IMR-90 (cell line): ENCODE measurements at regions not wholly inside any gene's neighbourhood (a gene's known extent, or its start where the extent isn't known, plus 50 kb on each side); places are given as distances from the start of the nearest gene placed in this dataset.

Experiments
- ATAC-seq: fragments of 200-7000 bp; cut with Tn5 transposase; 2 replicates; pipeline ENCODE4 v1.9.1; 2020; ENCODE audit warnings: low read depth, mild to moderate bottlenecking, moderate library complexity
- BruUV-seq: library from RNA; stranded (reverse); fragments of 400-500 nt; replicated peaks from 2 replicates; lab custom pipeline; 2021; lab: Mats Ljungman, UMichigan
- CTCF ChIA-PET: fragments of 300-600 bp; formaldehyde crosslinking; extraction: SDS; loops from one replicate; lab custom pipeline; 2021; ENCODE audit warnings: antibody characterized with exemption; lab: Yijun Ruan, JAX
- POLR2A ChIA-PET: fragments of 300-600 bp; sonication (Branson Sonifier 250); formaldehyde crosslinking; loops from one replicate; lab custom pipeline; 2022; ENCODE audit warnings: antibody characterized with exemption; ENCODE audit not compliant: unreplicated experiment; lab: Charles Lee
- DNase-seq: peaks from one replicate; pipeline ENCODE4 v3.0.0; 2013
- H2AFZ ChIP-seq: replicated peaks from 2 replicates; pipeline ENCODE3; 2013; ENCODE audit warnings: low read length, mild to moderate bottlenecking; ENCODE audit not compliant: poor library complexity
- H2AK5ac ChIP-seq: 2 replicates; pipeline ENCODE4 v1.6.1; 2013; ENCODE audit warnings: low read depth, low read length, inconsistent platforms
- H2AK9ac ChIP-seq: replicated peaks from 2 replicates; pipeline ENCODE3; 2013; ENCODE audit warnings: mild to moderate bottlenecking, low read depth, low read length, moderate library complexity; ENCODE audit not compliant: poor library complexity
- H2BK120ac ChIP-seq: 2 replicates; pipeline ENCODE4 v1.6.1; 2013; ENCODE audit warnings: low read depth, low read length, inconsistent platforms
- H2BK15ac ChIP-seq: 3 replicates; pipeline ENCODE4 v1.6.1; 2013; ENCODE audit warnings: low read depth, low read length, inconsistent platforms
- H2BK20ac ChIP-seq: 2 replicates; pipeline ENCODE4 v1.6.1; 2013; ENCODE audit warnings: low read depth, mild to moderate bottlenecking, inconsistent platforms, low read length, moderate library complexity
- H2BK5ac ChIP-seq: 2 replicates; pipeline ENCODE4 v1.6.1; 2013; ENCODE audit warnings: mild to moderate bottlenecking, low read depth, low read length, inconsistent platforms; ENCODE audit not compliant: poor library complexity, severe bottlenecking
- H3K14ac ChIP-seq: replicated peaks from 2 replicates; pipeline ENCODE4 v1.6.1; 2013; ENCODE audit warnings: low read depth, low read length, inconsistent platforms
- H3K18ac ChIP-seq: 2 replicates; pipeline ENCODE4 v1.6.1; 2013; ENCODE audit warnings: low read depth, low read length, control low read depth
- H3K23ac ChIP-seq: 2 replicates; pipeline ENCODE4 v1.6.1; 2013; ENCODE audit warnings: low read depth, low read length, inconsistent platforms
- H3K27ac ChIP-seq: 2 replicates; pipeline ENCODE4 v1.5.1; 2013; ENCODE audit warnings: mild to moderate bottlenecking, control low read depth, low read length; ENCODE audit not compliant: insufficient read depth
- H3K27me3 ChIP-seq: 2 replicates; pipeline ENCODE4 v1.6.1; 2013; ENCODE audit warnings: low read length; ENCODE audit not compliant: control insufficient read depth, insufficient read depth
- H3K36me3 ChIP-seq: 2 replicates; pipeline ENCODE4 v1.6.1; 2013; ENCODE audit warnings: low read length, mixed read lengths; ENCODE audit not compliant: control insufficient read depth, insufficient read depth
- H3K4ac ChIP-seq: 2 replicates; pipeline ENCODE4 v1.6.1; 2013; ENCODE audit warnings: low read depth, low read length, inconsistent platforms
- H3K4me1 ChIP-seq: 2 replicates; pipeline ENCODE4 v1.6.1; 2013; ENCODE audit warnings: low read length, mixed read lengths; ENCODE audit not compliant: control insufficient read depth, insufficient read depth
- H3K4me2 ChIP-seq: 2 replicates; pipeline ENCODE4 v1.6.1; 2013; ENCODE audit warnings: low read depth, mild to moderate bottlenecking, control low read depth, low read length, moderate library complexity
- H3K4me3 ChIP-seq: 2 replicates; pipeline ENCODE4 v1.5.1; 2013; ENCODE audit warnings: low read depth, mild to moderate bottlenecking, control low read depth, low read length, moderate library complexity; ENCODE audit not compliant: insufficient read depth
- H3K56ac ChIP-seq: 2 replicates; pipeline ENCODE4 v1.6.1; 2013; ENCODE audit warnings: low read length, inconsistent platforms; ENCODE audit not compliant: insufficient read depth; ENCODE audit errors: extremely low read depth
- H3K79me1 ChIP-seq, 2 experiments: 2 replicates each; pipeline ENCODE4 v1.6.1; 2013; ENCODE audit warnings: low read length in 2 of 2, inconsistent platforms in 1 of 2, low read depth in 1 of 2
- H3K9ac ChIP-seq: 2 replicates; pipeline ENCODE4 v1.6.1; 2013; ENCODE audit warnings: low read depth, low read length, control low read depth
- H3K9me1 ChIP-seq: 2 replicates; pipeline ENCODE4 v1.6.1; 2013; ENCODE audit warnings: low read length, inconsistent platforms; ENCODE audit not compliant: insufficient read depth
- H3K9me3 ChIP-seq: 2 replicates; pipeline ENCODE4 v1.6.1; 2013; ENCODE audit warnings: low read length; ENCODE audit not compliant: control insufficient read depth, insufficient read depth
- H4K20me1 ChIP-seq: 2 replicates; pipeline ENCODE4 v1.6.1; 2013; ENCODE audit warnings: low read length, inconsistent platforms; ENCODE audit not compliant: insufficient read depth
- H4K5ac ChIP-seq: 2 replicates; pipeline ENCODE4 v1.6.1; 2013; ENCODE audit warnings: mild to moderate bottlenecking, low read depth, low read length, control low read depth
- H4K8ac ChIP-seq, 2 experiments: 2 replicates each; pipeline ENCODE4 v1.6.1; 2013; ENCODE audit warnings: low read depth in 2 of 2, low read length in 2 of 2, control low read depth in 1 of 2, inconsistent platforms in 1 of 2
- H4K91ac ChIP-seq: 2 replicates; pipeline ENCODE4 v1.6.1; 2013; ENCODE audit warnings: low read depth, low read length, inconsistent platforms; ENCODE audit not compliant: insufficient read depth
- BHLHE40 ChIP-seq: fragments of 150-350 bp; IDR thresholded peaks from 2 replicates; pipeline ENCODE4 v1.6.1; 2016; ENCODE audit warnings: mild to moderate bottlenecking, low read depth, low read length
- CEBPB ChIP-seq: IDR thresholded peaks from 2 replicates; pipeline ENCODE4 v1.6.1; 2012; ENCODE audit warnings: low read depth, low read length, improper control_type of control experiment
- CHD1 ChIP-seq: IDR thresholded peaks from 2 replicates; pipeline ENCODE4 v1.6.1; 2012; ENCODE audit warnings: low read depth, low read length, improper control_type of control experiment
- CTCF ChIP-seq: conservative IDR thresholded peaks from 2 replicates; pipeline ENCODE4 v1.5.1; 2012; ENCODE audit warnings: mild to moderate bottlenecking, low read depth, low read length, improper control_type of control experiment
- ELK1 ChIP-seq: fragments of 150-350 bp; IDR thresholded peaks from 2 replicates; pipeline ENCODE4 v1.6.1; 2016; ENCODE audit warnings: low read depth, mild to moderate bottlenecking, low read length, moderate library complexity, borderline replicate concordance
- MAFK ChIP-seq: IDR thresholded peaks from 2 replicates; pipeline ENCODE4 v1.6.1; 2012; ENCODE audit warnings: low read depth, low read length, improper control_type of control experiment
- MAZ ChIP-seq: IDR thresholded peaks from 2 replicates; pipeline ENCODE4 v1.6.1; 2012; ENCODE audit warnings: low read depth, mild to moderate bottlenecking, low read length, improper control_type of control experiment, moderate library complexity, borderline replicate concordance
- NFE2L2 ChIP-seq: fragments of 150-350 bp; IDR thresholded peaks from 2 replicates; pipeline ENCODE4 v1.6.1; 2016; ENCODE audit warnings: low read depth, mild to moderate bottlenecking, low read length
- POLR2A ChIP-seq: IDR thresholded peaks from 2 replicates; pipeline ENCODE4 v1.6.1; 2012; ENCODE audit warnings: mild to moderate bottlenecking, low read depth, low read length
- RFX5 ChIP-seq: IDR thresholded peaks from 2 replicates; pipeline ENCODE4 v1.8.0; 2012; ENCODE audit warnings: low read depth, mild to moderate bottlenecking, low read length, moderate library complexity
- SMC3 ChIP-seq: fragments of 150-350 bp; IDR thresholded peaks from 2 replicates; pipeline ENCODE4 v1.6.1; 2016; ENCODE audit warnings: low read depth, mild to moderate bottlenecking, antibody characterized with exemption, low read length, moderate library complexity
- USF2 ChIP-seq: fragments of 150-350 bp; IDR thresholded peaks from 2 replicates; pipeline ENCODE4 v1.6.1; 2017; ENCODE audit warnings: mild to moderate bottlenecking, antibody characterized with exemption, low read length, low read depth
- WGBS, 2 experiments: methylation state at CpG; one replicate each; pipeline versions ENCODE4 v1.1.5 to v1.1.7; 2013; ENCODE audit warnings: missing lambda C conversion rate in 2 of 2; ENCODE audit not compliant: insufficient read length in 1 of 2; ENCODE audit errors: extremely low coverage in 2 of 2; 5-methylcytosine and 5-hydroxymethylcytosine counted together
- dilution Hi-C: fragments of 300-500 bp; cut with HindIII; formaldehyde crosslinking; loops from one replicate; pipeline ENCODE4 v1.14.3; 2018; ENCODE audit warnings: low sequenced_read_pairs; ENCODE audit not compliant: unreplicated experiment
- in situ Hi-C: fragments of 300-500 bp; cut with MboI; formaldehyde crosslinking; loops from 3 replicates; pipeline ENCODE4 v1.14.3; 2019; ENCODE audit warnings: low sequenced_read_pairs, inconsistent platforms, mixed read lengths
- intact Hi-C: fragments of 100-400 bp; cut with micrococcal nuclease; formaldehyde crosslinking; loops from 2 replicates; pipeline ENCODE4 v1.10.0; 2022

- Histone ChIP-seq H4K91ac (no peak overlapping the region), H4K5ac (no peak overlapping the region), H4K8ac (no peak overlapping the region), H2AFZ (no peak overlapping the region), H2AK9ac (no peak overlapping the region), H3K9me3 (peaks cover 21% of the 10 kb centered on the region), H3K18ac (no peak overlapping the region), H2BK20ac (no peak overlapping the region), H3K56ac (no peak overlapping the region), H3K27me3 (no peaks in the 10 kb centered on the region), H2BK5ac (no peak overlapping the region), H3K79me1 (no peaks in the 10 kb centered on the region), H2AK5ac (no peak overlapping the region), H3K14ac (no peak overlapping the region), H3K4me3 (no peak overlapping the region), H3K27ac (no peak overlapping the region), H3K9me1 (no peaks in the 10 kb centered on the region), H4K20me1 (no peaks in the 10 kb centered on the region), H2BK120ac (no peak overlapping the region), H3K4ac (no peak overlapping the region), H3K9ac (no peak overlapping the region), H3K4me2 (no peak overlapping the region), H2BK15ac (no peak overlapping the region), H3K4me1 (no peaks in the 10 kb centered on the region), H3K36me3 (no peaks in the 10 kb centered on the region), H3K23ac (no peak overlapping the region)
- POLR2A ChIA-PET = no interaction called here
- BruUV-seq = no TSS peak
- DNase-seq (no peak), ATAC-seq (no peak)
- 40% methylated on average over 2 of the region's 12 CpGs; no CpG with 5 or more reads in 1 of the 2 experiments for WGBS, 2 experiments
- intact Hi-C loops (no loop called here), dilution Hi-C loops (no loop called here), in situ Hi-C loops (no loop called here)
- CTCF ChIA-PET = no interaction called here
- TF ChIP-seq CEBPB = no peak
- TF ChIP-seq BHLHE40 = no peak
- TF ChIP-seq MAFK = no peak
- TF ChIP-seq RFX5 = no peak
- no peak for TF ChIP-seq ELK1
- TF ChIP-seq USF2 = no peak
- no peak for TF ChIP-seq CHD1
- no peak for TF ChIP-seq POLR2A
- TF ChIP-seq SMC3 = no peak
- no peak for TF ChIP-seq NFE2L2
- no peak for TF ChIP-seq MAZ
- no peak for TF ChIP-seq CTCF
Observed at GRCh38 chr14:106276326-106277267, 750.2 kb downstream of the TMEM121 start.
